Mesothelial cell of epicardium (in vitro differentiated cells): ENCODE measurements at regions not wholly inside any gene's neighbourhood (a gene's known extent, or its start where the extent isn't known, plus 50 kb on each side); places are given as distances from the start of the nearest gene placed in this dataset.

Source experiments
- DNase-seq, 2 experiments: peaks; one replicate each; pipeline ENCODE4 v3.0.0; 2021; ENCODE audit warnings: low spot score in 2 of 2; ENCODE audit not compliant: unreplicated experiment in 2 of 2
- H3K27ac Mint-ChIP-seq: 2 replicates; pipeline ENCODE4 v1.8.0; 2021; ENCODE audit warnings: mixed read lengths
- H3K27me3 Mint-ChIP-seq: 2 replicates; pipeline ENCODE4 v1.8.0; 2021; ENCODE audit warnings: low read depth, mixed read lengths
- H3K36me3 Mint-ChIP-seq: 2 replicates; pipeline ENCODE4 v1.8.0; 2021; ENCODE audit warnings: mixed read lengths
- H3K4me1 Mint-ChIP-seq: 2 replicates; pipeline ENCODE4 v1.8.0; 2021; ENCODE audit warnings: mixed read lengths
- H3K4me3 Mint-ChIP-seq: 2 replicates; pipeline ENCODE4 v1.8.0; 2021; ENCODE audit warnings: mild to moderate bottlenecking, moderate library complexity, mixed read lengths
- H3K9me3 Mint-ChIP-seq: 2 replicates; pipeline ENCODE4 v1.8.0; 2021; ENCODE audit warnings: mixed read lengths
- TF ChIP-seq, protein P1 (sequence below): fragments of 200-600 bp; sonication (generic); IDR thresholded peaks from one replicate; pipeline ENCODE4 v1.5.0; 2021; ENCODE audit warnings: antibody characterized with exemption; ENCODE audit not compliant: unreplicated experiment

DNA sequence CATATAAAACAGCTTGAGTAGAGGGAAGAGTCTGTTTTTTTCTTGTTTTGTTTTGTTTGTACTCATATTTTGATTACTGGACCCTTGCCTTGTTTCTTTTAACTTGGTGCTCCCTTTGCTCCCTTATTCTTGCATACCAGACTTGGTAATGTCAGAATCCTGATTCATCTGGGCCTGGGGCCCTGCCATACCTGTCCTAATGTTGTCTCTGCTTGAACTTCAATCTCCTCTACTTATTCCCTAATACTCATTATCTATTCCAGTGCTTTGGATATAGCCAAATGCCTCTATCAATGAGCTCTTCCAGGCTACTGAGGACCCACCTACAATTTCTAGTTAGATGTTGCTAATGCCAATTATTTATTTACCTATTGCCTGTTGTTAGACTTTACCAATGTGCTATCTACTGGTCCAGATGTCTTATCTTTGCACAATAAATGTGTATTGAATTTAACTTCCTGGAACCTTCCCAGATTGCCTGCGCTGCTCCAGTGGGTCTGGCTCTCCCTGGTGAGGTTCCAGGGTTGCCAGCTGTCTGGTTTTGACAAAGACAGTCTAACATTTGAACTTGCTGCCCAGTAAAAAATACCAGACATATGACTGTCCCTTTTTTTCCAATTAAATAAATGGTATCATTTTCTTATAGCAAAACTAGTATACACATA, 64.4 kb upstream of the ACSL4 start:
- no peak for DNase-seq
- no peaks in the 10 kb centered on the region for H3K4me1 Mint-ChIP-seq
- H3K27ac Mint-ChIP-seq = no peak overlapping the region
- peaks cover 20% of the 10 kb centered on the region for H3K9me3 Mint-ChIP-seq
- TF ChIP-seq, protein P1, sequence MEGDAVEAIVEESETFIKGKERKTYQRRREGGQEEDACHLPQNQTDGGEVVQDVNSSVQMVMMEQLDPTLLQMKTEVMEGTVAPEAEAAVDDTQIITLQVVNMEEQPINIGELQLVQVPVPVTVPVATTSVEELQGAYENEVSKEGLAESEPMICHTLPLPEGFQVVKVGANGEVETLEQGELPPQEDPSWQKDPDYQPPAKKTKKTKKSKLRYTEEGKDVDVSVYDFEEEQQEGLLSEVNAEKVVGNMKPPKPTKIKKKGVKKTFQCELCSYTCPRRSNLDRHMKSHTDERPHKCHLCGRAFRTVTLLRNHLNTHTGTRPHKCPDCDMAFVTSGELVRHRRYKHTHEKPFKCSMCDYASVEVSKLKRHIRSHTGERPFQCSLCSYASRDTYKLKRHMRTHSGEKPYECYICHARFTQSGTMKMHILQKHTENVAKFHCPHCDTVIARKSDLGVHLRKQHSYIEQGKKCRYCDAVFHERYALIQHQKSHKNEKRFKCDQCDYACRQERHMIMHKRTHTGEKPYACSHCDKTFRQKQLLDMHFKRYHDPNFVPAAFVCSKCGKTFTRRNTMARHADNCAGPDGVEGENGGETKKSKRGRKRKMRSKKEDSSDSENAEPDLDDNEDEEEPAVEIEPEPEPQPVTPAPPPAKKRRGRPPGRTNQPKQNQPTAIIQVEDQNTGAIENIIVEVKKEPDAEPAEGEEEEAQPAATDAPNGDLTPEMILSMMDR = no peak
- H3K27me3 Mint-ChIP-seq = no peaks in the 10 kb centered on the region
- H3K4me3 Mint-ChIP-seq = no peak overlapping the region
- H3K36me3 Mint-ChIP-seq = no peaks in the 10 kb centered on the region

DNA sequence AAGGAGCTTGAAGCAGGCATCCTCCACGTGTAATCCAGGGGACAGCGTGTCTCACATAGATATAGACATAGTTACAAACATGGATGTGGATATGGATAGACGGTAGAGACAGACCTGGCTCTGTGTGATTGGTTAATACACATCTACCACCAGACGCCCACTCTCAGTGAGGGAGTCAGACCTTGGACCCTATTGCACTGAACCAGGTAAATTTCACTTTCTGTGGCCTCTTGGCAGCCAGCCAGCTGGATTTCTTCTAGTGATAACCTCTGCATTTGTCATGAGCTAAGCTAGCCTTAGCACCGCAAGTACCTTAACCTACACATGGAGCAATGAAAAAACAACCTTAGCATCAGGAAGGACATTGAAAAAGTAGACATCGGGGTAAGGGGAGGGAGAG, 79.2 kb upstream of the ACSL4 start:
- H3K4me3 Mint-ChIP-seq = no peak overlapping the region
- peaks cover 4% of the 10 kb centered on the region for H3K9me3 Mint-ChIP-seq
- H3K27ac Mint-ChIP-seq = no peak overlapping the region
- peaks cover 5% of the 10 kb centered on the region for H3K27me3 Mint-ChIP-seq
- no peaks in the 10 kb centered on the region for H3K36me3 Mint-ChIP-seq
- DNase-seq = no peak
- no peaks in the 10 kb centered on the region for H3K4me1 Mint-ChIP-seq
- TF ChIP-seq, protein P1 = no peak

DNA sequence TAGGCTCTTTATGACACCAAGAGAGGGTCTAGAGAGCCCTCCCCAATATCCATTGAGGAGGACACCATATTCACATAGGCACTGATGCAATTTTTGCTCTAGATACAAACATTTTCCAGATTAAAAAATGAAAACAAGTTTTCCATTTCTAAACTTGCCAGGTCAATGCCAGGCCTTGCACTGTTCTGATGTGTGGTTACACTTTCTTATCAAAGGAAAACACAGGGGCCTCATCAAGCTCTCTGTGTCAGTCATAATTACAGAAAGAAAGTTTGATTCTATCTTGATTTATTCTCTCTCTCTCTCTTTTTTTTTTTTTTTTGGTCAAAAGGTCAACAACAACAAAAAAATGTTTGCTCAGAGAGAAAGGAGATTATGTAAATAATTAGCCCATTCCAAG, 80.2 kb upstream of the ACSL4 start:
- TF ChIP-seq, protein P1 = no peak
- H3K27ac Mint-ChIP-seq = no peak overlapping the region
- DNase-seq = no peak
- peaks cover 4% of the 10 kb centered on the region for H3K9me3 Mint-ChIP-seq
- H3K4me3 Mint-ChIP-seq = no peak overlapping the region
- H3K4me1 Mint-ChIP-seq = no peaks in the 10 kb centered on the region
- peaks cover 5% of the 10 kb centered on the region for H3K27me3 Mint-ChIP-seq
- H3K36me3 Mint-ChIP-seq = no peaks in the 10 kb centered on the region

DNA sequence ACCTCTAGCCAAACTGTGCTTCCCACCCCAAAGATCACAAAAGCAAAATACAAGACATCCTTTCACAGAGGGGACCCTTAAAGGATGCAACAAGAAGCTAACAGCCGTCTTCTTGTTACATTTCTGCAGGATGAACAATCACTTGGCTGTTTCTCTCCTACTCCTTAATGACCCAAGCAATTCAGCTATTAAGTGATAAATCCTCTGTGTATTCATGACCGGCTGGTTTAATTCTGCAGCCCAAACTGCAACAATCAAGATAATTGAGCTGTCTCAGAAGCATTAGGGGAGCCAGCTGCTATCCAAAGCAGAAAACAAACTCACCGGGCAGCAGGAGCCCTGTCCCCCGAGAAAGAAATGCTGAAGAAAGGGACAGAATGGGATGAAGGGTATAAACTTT, 85.9 kb upstream of the ACSL4 start:
- TF ChIP-seq, protein P1 = no peak
- Mint-ChIP-seq H3K4me1 (peaks cover 2% of the 10 kb centered on the region), H3K9me3 (no peaks in the 10 kb centered on the region), H3K4me3 (no peak overlapping the region), H3K36me3 (no peaks in the 10 kb centered on the region), H3K27ac (no peak overlapping the region), H3K27me3 (peaks cover 5% of the 10 kb centered on the region)
- DNase-seq = no peak

DNA sequence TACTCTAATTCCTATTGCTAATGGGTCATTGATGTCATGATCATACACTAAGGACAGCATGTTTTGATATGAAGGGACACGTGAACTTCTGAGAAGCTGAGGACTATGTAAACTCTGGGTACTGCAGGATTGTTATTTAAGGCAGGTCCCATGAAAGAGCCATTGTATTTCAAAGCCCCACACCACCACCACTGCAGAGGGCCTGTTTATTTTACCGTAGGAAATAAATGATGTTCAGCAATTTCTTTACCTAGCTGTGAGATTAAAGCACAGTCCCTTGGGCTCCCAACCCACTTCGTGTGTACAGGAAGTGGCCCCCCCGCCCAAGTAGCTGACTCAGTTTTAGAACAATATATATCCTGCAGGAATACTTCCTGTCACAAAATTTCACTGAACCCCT, 89.8 kb upstream of the ACSL4 start:
- Mint-ChIP-seq H3K9me3 (peaks cover 5% of the 10 kb centered on the region), H3K36me3 (no peaks in the 10 kb centered on the region), H3K4me1 (peaks cover 8% of the 10 kb centered on the region), H3K27ac (no peak overlapping the region), H3K27me3 (no peaks in the 10 kb centered on the region), H3K4me3 (no peak overlapping the region)
- DNase-seq = no peak
- TF ChIP-seq, protein P1 = no peak
